H9 (cell line): ENCODE measurements at regions not wholly inside any gene's neighbourhood (a gene's known extent, or its start where the extent isn't known, plus 50 kb on each side); places are given as distances from the start of the nearest gene placed in this dataset.

Experiments used
- DNase-seq: peaks from one replicate; pipeline ENCODE4 v3.0.0-alpha.2; 2017
- H2AFZ ChIP-seq: one replicate; pipeline ENCODE4 v1.6.1; 2013; ENCODE audit warnings: mild to moderate bottlenecking, low read length, control low read depth, moderate library complexity
- H2AK5ac ChIP-seq: 2 replicates; pipeline ENCODE4 v1.6.1; 2013; ENCODE audit warnings: low read length, control low read depth, mixed read lengths; ENCODE audit not compliant: insufficient read length
- H2BK120ac ChIP-seq: one replicate; pipeline ENCODE4 v1.6.1; 2013; ENCODE audit warnings: low read depth, mild to moderate bottlenecking, low read length, control low read depth, inconsistent platforms; ENCODE audit not compliant: poor library complexity, severe bottlenecking
- H2BK12ac ChIP-seq: 2 replicates; pipeline ENCODE4 v1.6.1; 2013; ENCODE audit warnings: low read length, control low read depth, mixed read lengths, low read depth; ENCODE audit not compliant: insufficient read length
- H2BK15ac ChIP-seq: 2 replicates; pipeline ENCODE4 v1.6.1; 2013; ENCODE audit warnings: low read depth, low read length, control low read depth
- H2BK20ac ChIP-seq: one replicate; pipeline ENCODE4 v1.6.1; 2013; ENCODE audit warnings: low read depth, mild to moderate bottlenecking, low read length, control low read depth, inconsistent platforms; ENCODE audit not compliant: poor library complexity, severe bottlenecking
- H2BK5ac ChIP-seq: 2 replicates; pipeline ENCODE4 v1.6.1; 2013; ENCODE audit warnings: low read length, control low read depth, mixed read lengths; ENCODE audit not compliant: insufficient read length
- H3K14ac ChIP-seq: 2 replicates; pipeline ENCODE4 v1.6.1; 2013; ENCODE audit warnings: low read length, control low read depth; ENCODE audit not compliant: insufficient read depth
- H3K18ac ChIP-seq: 2 replicates; pipeline ENCODE4 v1.6.1; 2013; ENCODE audit warnings: low read depth, mild to moderate bottlenecking, mixed read lengths, low read length, control low read depth; ENCODE audit not compliant: insufficient read length
- H3K23ac ChIP-seq: 2 replicates; pipeline ENCODE4 v1.6.1; 2013; ENCODE audit warnings: low read length, control low read depth, mixed read lengths, low read depth; ENCODE audit not compliant: insufficient read length
- H3K23me2 ChIP-seq: 2 replicates; pipeline ENCODE4 v1.6.1; 2013; ENCODE audit warnings: low read depth, mild to moderate bottlenecking, mixed read lengths, low read length, control low read depth; ENCODE audit not compliant: insufficient read length, poor library complexity, severe bottlenecking
- H3K27ac ChIP-seq: 2 replicates; pipeline ENCODE4 v1.5.1; 2013; ENCODE audit warnings: low read length, control low read depth, mixed read lengths, low read depth; ENCODE audit not compliant: insufficient read length
- H3K27me3 ChIP-seq: 2 replicates; pipeline ENCODE4 v1.6.1; 2013; ENCODE audit warnings: low read length, control low read depth, inconsistent platforms; ENCODE audit not compliant: insufficient read depth
- H3K4ac ChIP-seq: 2 replicates; pipeline ENCODE4 v1.6.1; 2013; ENCODE audit warnings: low read depth, mild to moderate bottlenecking, control low read depth, inconsistent platforms, low read length, moderate library complexity
- H3K4me1 ChIP-seq: 2 replicates; pipeline ENCODE4 v1.6.1; 2013; ENCODE audit warnings: low read length, control low read depth, inconsistent platforms; ENCODE audit not compliant: insufficient read depth
- H3K4me2 ChIP-seq: 2 replicates; pipeline ENCODE4 v1.6.1; 2013; ENCODE audit warnings: low read length, control low read depth, mixed read lengths; ENCODE audit not compliant: insufficient read length, insufficient read depth
- H3K56ac ChIP-seq: 2 replicates; pipeline ENCODE4 v1.6.1; 2013; ENCODE audit warnings: low read depth, mild to moderate bottlenecking, mixed read lengths, low read length, control low read depth; ENCODE audit not compliant: insufficient read length
- H3K79me1 ChIP-seq: 2 replicates; pipeline ENCODE4 v1.6.1; 2013; ENCODE audit warnings: low read depth, mild to moderate bottlenecking, moderate library complexity, low read length, control low read depth, inconsistent platforms; ENCODE audit not compliant: insufficient read depth, poor library complexity, severe bottlenecking
- H3K79me2 ChIP-seq: 2 replicates; pipeline ENCODE4 v1.6.1; 2013; ENCODE audit warnings: low read length, control low read depth, inconsistent platforms; ENCODE audit not compliant: insufficient read depth
- H3K9ac ChIP-seq: 2 replicates; pipeline ENCODE4 v1.6.1; 2013; ENCODE audit warnings: low read length, control low read depth, mixed read lengths; ENCODE audit not compliant: insufficient read length; ENCODE audit errors: extremely low read depth
- H3K9me3 ChIP-seq: one replicate; pipeline ENCODE4 v1.6.1; 2013; ENCODE audit warnings: low read depth, low read length, inconsistent platforms; ENCODE audit not compliant: control insufficient read depth
- H3T11ph ChIP-seq: one replicate; pipeline ENCODE4 v1.6.1; 2013; ENCODE audit warnings: mild to moderate bottlenecking, low read length, control low read depth, inconsistent platforms
- H4K20me1 ChIP-seq: one replicate; pipeline ENCODE4 v1.6.1; 2013; ENCODE audit not compliant: control insufficient read depth, insufficient read length, insufficient read depth
- H4K5ac ChIP-seq: 2 replicates; pipeline ENCODE4 v1.6.1; 2013; ENCODE audit warnings: low read depth, mild to moderate bottlenecking, mixed read lengths, low read length, control low read depth; ENCODE audit not compliant: insufficient read length
- H4K8ac ChIP-seq: replicated peaks from 2 replicates; pipeline ENCODE4 v1.6.1; 2013; ENCODE audit warnings: low read length, control low read depth, mixed read lengths, low read depth; ENCODE audit not compliant: insufficient read length
- H4K91ac ChIP-seq: 2 replicates; pipeline ENCODE4 v1.6.1; 2013; ENCODE audit warnings: low read depth, mild to moderate bottlenecking, moderate library complexity, mixed read lengths, low read length, control low read depth; ENCODE audit not compliant: insufficient read length
- H3K27ac Mint-ChIP-seq, 3 experiments: 2 replicates in 2 of 3; 3 replicates in 1 of 3; pipeline ENCODE4 v1.8.0; 2020 to 2021; ENCODE audit warnings: mixed read lengths in 3 of 3, mild to moderate bottlenecking in 1 of 3, moderate library complexity in 1 of 3
- H3K27me3 Mint-ChIP-seq: 2 replicates; pipeline ENCODE4 v1.8.0; 2021; ENCODE audit warnings: low read depth, mild to moderate bottlenecking, moderate library complexity, mixed read lengths
- H3K36me3 Mint-ChIP-seq, 3 experiments: 2 replicates in 2 of 3; 3 replicates in 1 of 3; pipeline ENCODE4 v1.8.0; 2020 to 2021; ENCODE audit warnings: low read depth in 3 of 3, mixed read lengths in 3 of 3; ENCODE audit not compliant: insufficient read depth in 1 of 3
- H3K4me1 Mint-ChIP-seq, 2 experiments: 2 replicates each; pipeline ENCODE4 v1.8.0; 2020; ENCODE audit warnings: mixed read lengths in 2 of 2
- H3K4me3 Mint-ChIP-seq, 2 experiments: 2 replicates in 1 of 2; 3 replicates in 1 of 2; pipeline ENCODE4 v1.8.0; 2020 to 2021; ENCODE audit warnings: mild to moderate bottlenecking in 2 of 2, mixed read lengths in 2 of 2, moderate library complexity in 1 of 2
- H3K9me3 Mint-ChIP-seq, 2 experiments: 2 replicates in 1 of 2; 3 replicates in 1 of 2; pipeline ENCODE4 v1.8.0; 2020; ENCODE audit warnings: mild to moderate bottlenecking in 2 of 2, mixed read lengths in 2 of 2, moderate library complexity in 1 of 2
- WGBS: extraction: QIAGEN DNeasy Blood & Tissue Kit; methylation state at CpG from one replicate; pipeline ENCODE4 v1.1.7; 2013; ENCODE audit warnings: missing lambda C conversion rate, low lambda C conversion rate, mixed read lengths; ENCODE audit not compliant: insufficient read length; ENCODE audit errors: extremely low coverage; 5-methylcytosine and 5-hydroxymethylcytosine counted together
- TF ChIP-seq, protein P1 (sequence below): fragments of 200-600 bp; sonication (generic); conservative IDR thresholded peaks from 3 replicates; pipeline ENCODE4 v1.8.0; 2021; ENCODE audit warnings: antibody characterized with exemption, mild to moderate bottlenecking

DNA sequence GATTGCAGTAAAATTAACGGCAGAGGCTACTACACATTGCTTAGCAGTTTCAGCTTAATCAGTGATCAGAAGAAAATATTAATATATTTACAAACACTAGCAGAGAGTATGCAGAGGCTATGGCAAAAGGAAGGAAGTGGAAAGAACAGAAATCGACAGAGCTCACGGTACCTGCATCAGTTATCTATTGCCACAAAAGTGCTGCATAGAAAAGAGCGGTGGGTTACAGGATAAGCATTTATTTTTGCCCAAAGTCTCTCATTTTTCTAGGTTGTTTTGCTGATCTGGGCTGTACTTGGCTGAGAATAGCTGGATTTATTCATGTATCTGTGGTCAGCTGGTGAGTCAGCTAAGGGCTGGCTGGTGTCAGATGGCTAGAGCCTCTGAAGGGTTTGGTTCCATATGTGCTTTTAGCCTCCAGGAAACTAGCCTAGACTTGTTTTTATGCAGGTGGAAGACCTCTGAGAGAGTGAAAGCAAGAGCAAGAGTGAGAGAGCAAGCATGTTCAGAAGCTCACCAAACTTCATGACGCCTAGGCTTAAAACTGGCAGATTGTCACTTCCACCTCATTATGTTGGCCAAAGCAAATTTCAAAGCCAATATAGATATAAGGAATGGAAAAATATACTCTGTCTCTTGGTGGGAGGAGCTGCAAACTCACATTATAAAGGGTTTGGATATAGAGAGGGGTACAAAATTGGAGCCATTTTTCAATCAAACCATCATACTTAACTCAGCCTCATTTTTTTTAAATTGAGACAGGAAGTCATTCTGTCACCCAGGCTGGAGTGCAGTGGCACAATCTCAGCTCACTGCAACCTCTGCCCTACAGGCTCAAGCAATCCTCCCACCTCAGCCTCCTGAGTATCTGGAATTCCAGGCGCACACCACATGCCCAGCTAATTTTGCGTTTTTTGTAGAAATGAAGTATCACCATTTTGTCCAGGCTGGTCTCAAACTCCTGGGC is 153.2 kb upstream of the RPL34 start:
- TF ChIP-seq, protein P1, sequence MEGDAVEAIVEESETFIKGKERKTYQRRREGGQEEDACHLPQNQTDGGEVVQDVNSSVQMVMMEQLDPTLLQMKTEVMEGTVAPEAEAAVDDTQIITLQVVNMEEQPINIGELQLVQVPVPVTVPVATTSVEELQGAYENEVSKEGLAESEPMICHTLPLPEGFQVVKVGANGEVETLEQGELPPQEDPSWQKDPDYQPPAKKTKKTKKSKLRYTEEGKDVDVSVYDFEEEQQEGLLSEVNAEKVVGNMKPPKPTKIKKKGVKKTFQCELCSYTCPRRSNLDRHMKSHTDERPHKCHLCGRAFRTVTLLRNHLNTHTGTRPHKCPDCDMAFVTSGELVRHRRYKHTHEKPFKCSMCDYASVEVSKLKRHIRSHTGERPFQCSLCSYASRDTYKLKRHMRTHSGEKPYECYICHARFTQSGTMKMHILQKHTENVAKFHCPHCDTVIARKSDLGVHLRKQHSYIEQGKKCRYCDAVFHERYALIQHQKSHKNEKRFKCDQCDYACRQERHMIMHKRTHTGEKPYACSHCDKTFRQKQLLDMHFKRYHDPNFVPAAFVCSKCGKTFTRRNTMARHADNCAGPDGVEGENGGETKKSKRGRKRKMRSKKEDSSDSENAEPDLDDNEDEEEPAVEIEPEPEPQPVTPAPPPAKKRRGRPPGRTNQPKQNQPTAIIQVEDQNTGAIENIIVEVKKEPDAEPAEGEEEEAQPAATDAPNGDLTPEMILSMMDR: no peak
- Histone ChIP-seq H3T11ph (no peak overlapping the region), H3K4ac (no peak overlapping the region), H2AK5ac (no peak overlapping the region), H4K8ac (no peak overlapping the region), H3K4me1 (no peaks in the 10 kb centered on the region), H3K14ac (no peak overlapping the region), H3K9ac (no peak overlapping the region), H3K27ac (no peak overlapping the region), H3K23me2 (no peaks in the 10 kb centered on the region), H3K9me3 (no peaks in the 10 kb centered on the region), H3K18ac (no peak overlapping the region), H2BK15ac (no peak overlapping the region), H3K4me2 (no peak overlapping the region), H2AFZ (no peak overlapping the region), H2BK120ac (no peak overlapping the region), H2BK5ac (no peak overlapping the region), H3K56ac (no peak overlapping the region), H3K79me1 (no peaks in the 10 kb centered on the region), H4K5ac (no peak overlapping the region), H3K79me2 (no peaks in the 10 kb centered on the region), H2BK12ac (no peak overlapping the region), H3K27me3 (no peaks in the 10 kb centered on the region), H3K23ac (no peak overlapping the region), H2BK20ac (no peak overlapping the region), H4K20me1 (no peaks in the 10 kb centered on the region), H4K91ac (no peak overlapping the region)
- Mint-ChIP-seq H3K9me3 (no peaks in the 10 kb centered on the region), H3K27ac (no peak overlapping the region; a peak in 1 of 7 replicates), H3K4me3 (no peak overlapping the region), H3K36me3 (no peaks in the 10 kb centered on the region; a peak in 1 of 7 replicates), H3K4me1 (peaks cover 0 to 3% of the 10 kb centered on the region in 2 experiments; a peak in 1 of 4 replicates), H3K27me3 (peaks cover 2% of the 10 kb centered on the region; the same call in 1 of the 2 replicates)
- no CpG with 5 or more reads among the region's 7 CpGs for WGBS
- DNase-seq: no peak
